Fibroblast of skin of right quadriceps (primary cell): ENCODE measurements at regions not wholly inside any gene's neighbourhood (a gene's known extent, or its start where the extent isn't known, plus 50 kb on each side); places are given as distances from the start of the nearest gene placed in this dataset.

Experiments used
- DNase-seq: peaks from one replicate; pipeline ENCODE4 v3.0.0-alpha.2; 2013

DNA sequence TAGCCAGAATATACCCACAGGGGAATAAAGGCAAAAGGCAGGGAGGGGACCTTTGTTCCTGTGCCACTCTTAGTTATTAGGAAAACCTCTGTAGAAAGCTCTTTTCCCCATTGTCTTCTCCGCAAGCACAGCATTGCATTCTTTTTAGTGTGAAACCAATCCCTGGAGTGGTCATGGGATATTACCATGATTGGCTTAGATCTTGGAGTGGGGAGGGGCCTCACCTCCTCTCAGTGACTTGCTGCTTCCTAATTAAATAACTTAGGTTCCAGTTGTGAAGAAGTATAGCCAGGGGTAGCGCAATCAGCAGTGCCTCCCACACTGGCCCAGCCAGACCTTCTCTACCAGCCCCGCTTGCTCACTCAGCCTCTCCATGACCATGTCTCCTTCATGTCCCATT is 49.9 kb upstream of the AFF3 start:
- DNase-seq: no peak
